ENCODE measurements at regions not wholly inside any gene's neighbourhood (a gene's known extent, or its start where the extent isn't known, plus 50 kb on each side); places are given as distances from the start of the nearest gene placed in this dataset.

DNA sequence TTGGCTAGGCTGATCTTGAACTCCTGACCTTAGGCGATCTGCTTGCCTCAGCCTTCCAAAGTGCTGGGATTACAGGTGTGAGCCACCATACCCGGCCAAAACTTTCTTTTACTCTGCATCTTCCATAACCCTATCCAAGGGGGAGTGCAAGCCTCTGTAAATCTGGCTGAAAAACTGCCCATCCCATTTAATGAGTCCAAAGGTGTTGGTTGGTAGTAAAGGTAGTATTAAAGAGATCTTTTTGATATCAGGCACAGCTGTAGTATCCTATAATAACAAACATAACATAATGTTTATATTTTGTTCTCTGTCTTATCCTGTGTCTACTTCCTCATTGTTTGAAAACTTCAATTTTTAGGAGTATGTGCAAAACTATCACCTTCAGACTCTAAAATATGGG lies 559.8 kb upstream of the ATXN8OS start:
- TF ChIP-seq POU6F1 (CRISPR knock-in tag; IDR thresholded peaks at IDR 0.05; ENCODE audit: borderline replicate concordance, low read depth) (no peak), TCF4 (CRISPR knock-in tag; IDR thresholded peaks at IDR 0.05; ENCODE audit: borderline replicate concordance) (no peak), SNAI2 (CRISPR knock-in tag; IDR thresholded peaks at IDR 0.05) (no peak), OSR1 (CRISPR knock-in tag; IDR thresholded peaks at IDR 0.05) (no peak), ZNF565 (CRISPR knock-in tag; conservative IDR thresholded peaks at IDR 0.05; ENCODE audit: low read depth) (no peak), CSRNP3 (CRISPR knock-in tag; IDR thresholded peaks at IDR 0.05) (no peak), CSDC2 (CRISPR knock-in tag; IDR thresholded peaks at IDR 0.05) (no peak), PPARA (CRISPR knock-in tag; IDR thresholded peaks at IDR 0.05; ENCODE audit: borderline replicate concordance) (no peak), BACH2 (CRISPR knock-in tag; IDR thresholded peaks at IDR 0.05; ENCODE audit: borderline replicate concordance) (no peak), ARNTL (CRISPR knock-in tag; IDR thresholded peaks at IDR 0.05; ENCODE audit: borderline replicate concordance, low read depth) (no peak)
- TF ChIP-seq, protein P1, sequence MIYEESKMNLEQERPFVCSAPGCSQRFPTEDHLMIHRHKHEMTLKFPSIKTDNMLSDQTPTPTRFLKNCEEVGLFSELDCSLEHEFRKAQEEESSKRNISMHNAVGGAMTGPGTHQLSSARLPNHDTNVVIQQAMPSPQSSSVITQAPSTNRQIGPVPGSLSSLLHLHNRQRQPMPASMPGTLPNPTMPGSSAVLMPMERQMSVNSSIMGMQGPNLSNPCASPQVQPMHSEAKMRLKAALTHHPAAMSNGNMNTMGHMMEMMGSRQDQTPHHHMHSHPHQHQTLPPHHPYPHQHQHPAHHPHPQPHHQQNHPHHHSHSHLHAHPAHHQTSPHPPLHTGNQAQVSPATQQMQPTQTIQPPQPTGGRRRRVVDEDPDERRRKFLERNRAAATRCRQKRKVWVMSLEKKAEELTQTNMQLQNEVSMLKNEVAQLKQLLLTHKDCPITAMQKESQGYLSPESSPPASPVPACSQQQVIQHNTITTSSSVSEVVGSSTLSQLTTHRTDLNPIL (CRISPR knock-in tag; IDR thresholded peaks at IDR 0.05; ENCODE audit: low read depth): no peak
- ATAC-seq: no peak

GRCh38 chr13:69545551-69545950 lies 562.1 kb upstream of the ATXN8OS start:
- ATAC-seq: no peak
- TF ChIP-seq ISL1 (CRISPR knock-in tag; IDR thresholded peaks at IDR 0.05): no peak
- no peak for TF ChIP-seq TOX (CRISPR knock-in tag; IDR thresholded peaks at IDR 0.05; ENCODE audit: borderline replicate concordance)
- TF ChIP-seq BACH2 (CRISPR knock-in tag; IDR thresholded peaks at IDR 0.05; ENCODE audit: borderline replicate concordance): no peak
- no peak for TF ChIP-seq POU6F1 (CRISPR knock-in tag; IDR thresholded peaks at IDR 0.05; ENCODE audit: borderline replicate concordance, low read depth)
- TF ChIP-seq RARB (CRISPR knock-in tag; IDR thresholded peaks at IDR 0.05): no peak

GRCh38 chr13:69524459-69525150 lies 583.0 kb upstream of the ATXN8OS start:
- TF ChIP-seq ZC3H10 (CRISPR knock-in tag; IDR thresholded peaks at IDR 0.05): no peak
- TF ChIP-seq ISL1 (CRISPR knock-in tag; IDR thresholded peaks at IDR 0.05): peak; percentile 36
- ATAC-seq: no peak

- TF ChIP-seq PATZ1 (CRISPR knock-in tag; IDR thresholded peaks at IDR 0.05; ENCODE audit: borderline replicate concordance) (no peak), POU6F1 (CRISPR knock-in tag; IDR thresholded peaks at IDR 0.05; ENCODE audit: borderline replicate concordance, low read depth) (no peak)
- no peak for ATAC-seq
Measured at GRCh38 chr13:69496981-69497380, 610.6 kb upstream of the ATXN8OS start.
